GM06990 (cell line): ENCODE measurements at regions not wholly inside any gene's neighbourhood (a gene's known extent, or its start where the extent isn't known, plus 50 kb on each side); places are given as distances from the start of the nearest gene placed in this dataset.

Source experiments
- DNase-seq: peaks from one replicate; pipeline ENCODE4 v3.0.0-alpha.2; 2011; ENCODE audit not compliant: insufficient read length; ENCODE audit errors: extremely low read depth
- H3K27me3 ChIP-seq: replicated peaks from 2 replicates; pipeline ENCODE4 v1.6.0; 2011; ENCODE audit warnings: low read length; ENCODE audit not compliant: control insufficient read depth, insufficient read depth
- H3K36me3 ChIP-seq: 2 replicates; pipeline ENCODE4 v1.5.1; 2011; ENCODE audit warnings: low read length; ENCODE audit not compliant: control insufficient read depth, insufficient read depth
- H3K4me3 ChIP-seq: replicated peaks from 2 replicates; pipeline ENCODE4 v1.5.1; 2011; ENCODE audit warnings: low read depth, mild to moderate bottlenecking, control low read depth, low read length
- CTCF ChIP-seq: IDR thresholded peaks from 2 replicates; pipeline ENCODE4 v1.5.1; 2011; ENCODE audit warnings: low read length, control low read depth, mild to moderate bottlenecking, inconsistent platforms; ENCODE audit not compliant: insufficient read depth, poor library complexity, severe bottlenecking

- Histone ChIP-seq H3K36me3 (no peaks in the 10 kb centered on the region), H3K27me3 (no peaks in the 10 kb centered on the region), H3K4me3 (no peak overlapping the region)
- no peak for DNase-seq
- no peak for TF ChIP-seq CTCF
Measured at GRCh38 chr13:81320516-81320915, 979.6 kb upstream of the SPRY2 start.

- H3K27me3 ChIP-seq: no peaks in the 10 kb centered on the region
- DNase-seq: no peak
- no peaks in the 10 kb centered on the region for H3K36me3 ChIP-seq
- TF ChIP-seq CTCF: no peak
- no peak overlapping the region for H3K4me3 ChIP-seq
Measured at GRCh38 chr13:81319351-81319750, 978.4 kb upstream of the SPRY2 start.

- DNase-seq: no peak
- H3K27me3 ChIP-seq: no peaks in the 10 kb centered on the region
- H3K36me3 ChIP-seq: no peaks in the 10 kb centered on the region
- no peak for TF ChIP-seq CTCF
- H3K4me3 ChIP-seq: no peak overlapping the region
Measured at GRCh38 chr13:81318231-81319019, 977.5 kb upstream of the SPRY2 start.

GRCh38 chr13:81314461-81314860, 973.5 kb upstream of the SPRY2 start:
- H3K27me3 ChIP-seq: no peaks in the 10 kb centered on the region
- H3K36me3 ChIP-seq: no peaks in the 10 kb centered on the region
- no peak overlapping the region for H3K4me3 ChIP-seq
- no peak for TF ChIP-seq CTCF
- DNase-seq: no peak

- TF ChIP-seq CTCF: no peak
- H3K27me3 ChIP-seq: no peaks in the 10 kb centered on the region
- no peak overlapping the region for H3K4me3 ChIP-seq
- H3K36me3 ChIP-seq: no peaks in the 10 kb centered on the region
- no peak for DNase-seq
Measured at GRCh38 chr13:81305928-81306327, 965.0 kb upstream of the SPRY2 start.
